Skeletal muscle cell (primary cell): ENCODE measurements at regions not wholly inside any gene's neighbourhood (a gene's known extent, or its start where the extent isn't known, plus 50 kb on each side); places are given as distances from the start of the nearest gene placed in this dataset.

Experiments
- DNase-seq: peaks from one replicate; pipeline ENCODE4 v3.0.0-alpha.2; 2010; ENCODE audit warnings: low read depth
- H3K4me3 ChIP-seq: 2 replicates; pipeline ENCODE4 v1.5.1; 2011; ENCODE audit warnings: low read depth, mild to moderate bottlenecking, control low read depth, low read length, moderate library complexity

- no peak overlapping the region for H3K4me3 ChIP-seq
- no peak for DNase-seq
Observed at GRCh38 chr2:234320066-234320465, 176.8 kb downstream of the ARL4C start.

DNA sequence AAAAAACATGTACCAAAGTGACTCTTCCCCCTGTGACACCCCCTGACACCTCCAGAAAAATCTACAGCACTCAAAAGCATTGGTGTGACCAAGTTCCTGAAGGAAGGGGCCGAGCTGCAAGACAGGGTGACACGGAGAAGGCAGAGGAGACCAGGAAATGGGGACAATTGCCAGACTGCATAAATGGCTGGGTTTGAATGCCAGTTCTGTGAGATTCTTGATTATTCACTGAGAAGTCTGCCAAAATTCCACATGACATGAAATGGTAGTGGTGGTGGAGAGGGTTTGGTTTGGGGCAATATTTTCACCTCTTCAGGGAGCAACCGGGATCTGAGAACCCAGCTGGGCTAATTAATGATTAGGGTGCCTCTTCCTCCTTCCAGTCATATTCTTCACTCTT is 178.5 kb downstream of the ARL4C start:
- no peak for DNase-seq
- no peak overlapping the region for H3K4me3 ChIP-seq

GRCh38 chr2:234313558-234313957 is 183.3 kb downstream of the ARL4C start:
- no peak overlapping the region for H3K4me3 ChIP-seq
- DNase-seq, result no peak

DNA sequence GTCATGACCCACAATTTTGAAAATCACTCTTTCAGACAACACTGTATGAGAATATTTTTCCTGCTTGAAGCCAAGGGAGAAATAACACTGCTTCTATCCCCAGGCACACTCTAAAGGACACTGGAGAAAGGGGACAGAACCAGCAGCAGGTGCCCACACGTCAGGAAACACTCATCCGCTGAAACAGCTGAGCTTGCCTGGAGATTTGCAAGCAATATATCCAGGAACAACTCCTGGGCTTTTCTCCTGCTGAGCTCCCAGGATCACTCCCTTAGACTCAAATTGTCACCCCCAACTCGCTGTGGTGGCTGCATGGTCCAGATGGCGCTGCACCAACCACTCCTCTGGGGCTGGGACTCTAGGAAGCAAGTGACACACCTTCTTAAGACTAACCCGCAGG is 186.7 kb downstream of the ARL4C start:
- no peak overlapping the region for H3K4me3 ChIP-seq
- DNase-seq, result no peak

GRCh38 chr2:234309431-234309830 is 187.4 kb downstream of the ARL4C start:
- no peak overlapping the region for H3K4me3 ChIP-seq

GRCh38 chr2:234308813-234309195 is 188.1 kb downstream of the ARL4C start:
- H3K4me3 ChIP-seq, result no peak overlapping the region
- DNase-seq, result peak; percentile 30

More at GRCh38 chr2:234309431-234309830, 187.4 kb downstream of the ARL4C start:
- no peak for DNase-seq

DNA sequence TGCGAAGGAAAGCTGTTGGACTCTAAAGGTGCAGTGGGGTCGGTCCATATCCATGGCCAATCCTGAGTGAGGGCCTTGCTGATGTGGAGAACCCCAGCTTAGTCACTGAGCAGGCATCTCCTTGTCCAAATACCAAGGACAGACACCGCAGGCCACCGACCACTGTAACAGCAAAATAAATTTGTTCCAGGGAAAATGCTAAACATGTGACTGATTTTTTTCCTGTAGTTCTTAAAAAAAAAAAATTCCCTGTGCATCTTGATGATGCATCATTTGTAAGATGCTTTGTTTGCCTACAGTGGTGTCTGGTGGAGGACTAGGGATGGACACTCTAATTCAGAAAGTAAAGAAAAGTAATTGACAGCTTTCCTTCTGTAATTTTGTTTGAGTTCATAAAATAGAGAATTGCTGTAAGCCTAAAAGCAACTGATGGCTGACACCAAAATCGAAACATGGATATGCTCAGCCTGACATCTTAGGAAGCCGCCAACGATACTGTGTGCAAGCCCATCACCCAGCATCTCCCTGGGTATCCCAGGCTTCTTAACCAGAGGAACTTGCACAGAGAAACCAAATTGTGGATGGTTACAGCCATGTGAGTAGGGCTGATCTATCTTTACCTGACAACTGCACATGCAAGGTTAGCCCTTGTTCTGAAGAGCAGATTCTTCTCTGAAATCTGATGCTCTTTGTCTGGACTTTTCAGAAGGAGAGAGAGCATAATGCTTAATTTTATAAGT is 188.6 kb downstream of the ARL4C start:
- no peak overlapping the region for H3K4me3 ChIP-seq
- DNase-seq, result no peak

GRCh38 chr2:234307322-234307961 is 189.4 kb downstream of the ARL4C start:
- no peak for DNase-seq
- no peak overlapping the region for H3K4me3 ChIP-seq

GRCh38 chr2:234306426-234307173 is 190.3 kb downstream of the ARL4C start:
- no peak for DNase-seq
- no peak overlapping the region for H3K4me3 ChIP-seq

GRCh38 chr2:234305846-234306245 is 191.0 kb downstream of the ARL4C start:
- H3K4me3 ChIP-seq, result no peak overlapping the region
- DNase-seq, result no peak

GRCh38 chr2:234304950-234305349 is 191.9 kb downstream of the ARL4C start:
- no peak overlapping the region for H3K4me3 ChIP-seq
- no peak for DNase-seq

DNA sequence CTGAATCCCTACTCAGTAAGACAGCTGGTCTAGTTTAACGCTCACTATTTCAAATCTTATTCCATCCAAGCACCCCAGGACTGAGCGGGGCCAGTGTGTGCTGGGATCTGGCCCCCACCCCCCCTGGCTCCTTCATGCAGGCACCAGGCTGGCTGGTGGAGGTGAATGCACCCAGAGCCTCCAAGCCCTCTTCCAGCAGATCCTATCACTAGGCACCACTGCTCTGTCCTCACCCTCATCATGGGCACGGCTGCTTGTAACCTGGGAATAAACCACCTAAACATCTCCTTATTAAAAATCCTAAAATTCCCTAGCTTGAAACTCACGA is 194.3 kb downstream of the ARL4C start:
- no peak overlapping the region for H3K4me3 ChIP-seq
- DNase-seq, result no peak

- no peak overlapping the region for H3K4me3 ChIP-seq
- DNase-seq, result no peak
Observed at GRCh38 chr2:234300932-234301823, 195.7 kb downstream of the ARL4C start.

GRCh38 chr2:234300391-234300925 is 196.4 kb downstream of the ARL4C start:
- no peak for DNase-seq

DNA sequence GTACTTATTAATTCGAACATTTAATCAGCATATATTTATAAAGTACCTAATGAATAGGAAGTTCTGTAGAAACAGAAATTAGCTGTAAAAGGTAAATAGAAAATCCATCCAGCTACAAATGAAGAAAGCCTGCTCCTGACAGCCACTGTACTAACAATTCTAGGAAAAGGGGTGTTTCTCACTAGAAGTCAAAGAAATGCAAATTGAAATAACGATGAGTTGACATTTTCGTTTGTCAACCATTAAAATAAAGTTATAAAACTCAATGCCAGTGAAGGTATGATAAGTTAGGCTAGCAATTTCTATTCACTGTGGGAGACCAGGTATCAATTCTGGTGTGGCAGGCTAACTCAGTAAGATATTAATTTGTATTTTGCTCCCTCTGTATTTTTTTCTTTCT is 198.0 kb downstream of the ARL4C start:
- DNase-seq, result no peak
- H3K4me3 ChIP-seq, result no peak overlapping the region

More at GRCh38 chr2:234300391-234300925, 196.4 kb downstream of the ARL4C start:
- H3K4me3 ChIP-seq, result no peak overlapping the region

- no peak overlapping the region for H3K4me3 ChIP-seq
- DNase-seq, result no peak
Observed at GRCh38 chr2:234296991-234297390, 199.9 kb downstream of the ARL4C start.

GRCh38 chr2:234293973-234294372 is 202.9 kb downstream of the ARL4C start:
- no peak overlapping the region for H3K4me3 ChIP-seq
- DNase-seq, result no peak

DNA sequence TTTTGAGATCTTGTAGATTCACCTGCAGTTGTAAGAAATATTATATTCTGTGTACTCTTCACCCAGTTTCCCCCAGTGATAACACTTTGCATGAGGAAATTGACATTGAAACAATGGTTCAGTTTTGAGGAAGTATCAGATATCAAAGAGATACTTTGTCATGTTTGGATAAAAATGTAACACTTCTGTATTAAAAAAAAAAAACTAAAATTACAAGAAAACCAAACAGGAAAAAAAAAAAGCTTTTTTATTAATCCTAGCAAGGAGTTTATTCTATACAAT is 204.0 kb downstream of the ARL4C start:
- DNase-seq, result no peak
- H3K4me3 ChIP-seq, result no peak overlapping the region

DNA sequence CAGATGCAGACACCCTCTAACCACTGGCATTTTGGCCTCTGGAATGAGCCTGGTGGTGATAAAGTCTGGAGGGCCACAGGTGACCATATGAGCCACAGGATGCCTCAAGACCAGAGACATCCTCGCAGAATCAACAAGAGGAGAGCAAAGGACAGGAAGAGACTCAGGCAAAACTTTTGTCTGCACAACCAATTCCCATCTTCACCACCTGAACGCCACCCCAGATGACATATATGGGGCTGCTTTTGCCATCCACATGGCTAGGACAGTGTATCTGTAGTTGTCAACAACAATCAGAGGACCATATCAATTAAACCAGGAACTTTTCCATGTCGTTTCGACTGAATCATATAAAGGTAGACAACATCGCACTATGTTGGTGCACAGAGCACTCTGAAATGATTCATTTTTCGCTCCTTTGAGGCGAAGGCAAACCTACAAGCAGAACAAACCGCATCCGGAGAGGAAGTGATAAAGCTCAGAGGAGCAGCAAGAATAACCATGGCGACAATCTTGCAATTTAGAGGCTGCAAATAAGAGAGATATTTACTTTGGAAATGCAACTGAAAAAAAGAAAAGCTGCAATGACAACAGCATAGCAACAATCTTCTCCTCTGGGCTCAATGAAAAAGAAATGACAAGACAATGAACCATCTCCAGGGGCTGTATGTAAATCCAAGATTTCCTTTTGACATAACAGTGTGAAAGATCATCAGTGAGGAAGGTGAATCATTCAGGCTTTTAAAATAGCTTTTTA is 204.5 kb downstream of the ARL4C start:
- H3K4me3 ChIP-seq, result no peak overlapping the region

More for the DNA sequence above, 204.5 kb downstream of the ARL4C start:
- DNase-seq, result no peak
